H1 (cell line): ENCODE measurements at regions not wholly inside any gene's neighbourhood (a gene's known extent, or its start where the extent isn't known, plus 50 kb on each side); places are given as distances from the start of the nearest gene placed in this dataset.
A peak's percentile ranks its signal among the peaks of the same experiment; 100 is the strongest.

Experiments
- CTCF ChIA-PET: fragments of 300-600 bp; sonication (Branson Sonifier 250); formaldehyde crosslinking; loops from one replicate; lab custom pipeline; 2021; ENCODE audit not compliant: partially characterized antibody; lab: Charles Lee
- POLR2A ChIA-PET: fragments of 300-600 bp; sonication (Branson Sonifier 250); formaldehyde crosslinking; loops from one replicate; lab custom pipeline; 2021; ENCODE audit warnings: inconsistent platforms; ENCODE audit not compliant: partially characterized antibody; lab: Charles Lee
- DNase-seq, 2 experiments: peaks; one replicate each; pipeline versions ENCODE4 v3.0.0 to v3.0.0-alpha.2; 2010 to 2022; ENCODE audit warnings: low spot score in 2 of 2, low read depth in 1 of 2, mixed read lengths in 1 of 2
- FAIRE-seq: peaks from 2 replicates; lab custom pipeline; 2011; peaks lifted over from hg19 to GRCh38; lab: Jason Lieb, UNC
- H2AFZ ChIP-seq: 2 replicates; pipeline ENCODE4 v1.8.1; 2012; ENCODE audit warnings: low read length, inconsistent platforms
- H2AK5ac ChIP-seq: 2 replicates; pipeline ENCODE4 v1.6.1; 2013; ENCODE audit warnings: low read depth, low read length
- H2BK120ac ChIP-seq: replicated peaks from 2 replicates; pipeline ENCODE3; 2013; ENCODE audit warnings: low read depth, low read length, inconsistent platforms
- H2BK12ac ChIP-seq: 2 replicates; pipeline ENCODE4 v1.6.1; 2013; ENCODE audit warnings: low read depth, low read length
- H2BK15ac ChIP-seq: 2 replicates; pipeline ENCODE4 v1.6.1; 2013; ENCODE audit warnings: low read length
- H2BK20ac ChIP-seq: 2 replicates; pipeline ENCODE4 v1.6.1; 2013; ENCODE audit warnings: low read length
- H2BK5ac ChIP-seq: 2 replicates; pipeline ENCODE4 v1.6.1; 2013; ENCODE audit warnings: low read depth, low read length
- H3K14ac ChIP-seq: 2 replicates; pipeline ENCODE4 v1.6.1; 2013; ENCODE audit warnings: inconsistent platforms; ENCODE audit not compliant: insufficient read length
- H3K18ac ChIP-seq: 2 replicates; pipeline ENCODE4 v1.6.1; 2013; ENCODE audit warnings: low read length; ENCODE audit errors: extremely low read depth
- H3K23ac ChIP-seq: 2 replicates; pipeline ENCODE4 v1.6.1; 2013; ENCODE audit warnings: inconsistent platforms; ENCODE audit not compliant: insufficient read length
- H3K23me2 ChIP-seq: 2 replicates; pipeline ENCODE4 v1.6.1; 2013; ENCODE audit warnings: low read depth, low read length
- H3K27ac ChIP-seq: 2 replicates; pipeline ENCODE4 v1.6.1; 2011; ENCODE audit warnings: low read depth, low read length, inconsistent platforms
- H3K27me3 ChIP-seq, 4 experiments: replicated peaks in 1 of 4; 1 replicate in 1 of 4; 2 replicates in 3 of 4; pipeline versions ENCODE4 v1.6.1 to v1.8.1; 2011 to 2013; ENCODE audit warnings: low read length in 3 of 4, mild to moderate bottlenecking in 3 of 4, inconsistent platforms in 2 of 4, mixed read lengths in 2 of 4, moderate library complexity in 1 of 4; ENCODE audit not compliant: control insufficient read depth in 3 of 4, insufficient read depth in 3 of 4; ENCODE audit errors: extremely low read depth in 1 of 4
- H3K36me3 ChIP-seq, 4 experiments: 2 replicates each; pipeline versions ENCODE4 v1.6.1 to v1.8.1; 2011 to 2013; ENCODE audit warnings: mild to moderate bottlenecking in 4 of 4, low read length in 3 of 4, moderate library complexity in 2 of 4, control low read depth in 1 of 4, inconsistent platforms in 1 of 4; ENCODE audit not compliant: insufficient read depth in 4 of 4, control insufficient read depth in 2 of 4
- H3K4ac ChIP-seq: replicated peaks from 2 replicates; pipeline ENCODE3; 2013; ENCODE audit warnings: low read length, low read depth, mixed read lengths, inconsistent platforms; ENCODE audit not compliant: insufficient read length
- H3K4me1 ChIP-seq, 4 experiments: replicated peaks in 1 of 4; 1 replicate in 1 of 4; 2 replicates in 3 of 4; pipeline versions ENCODE4 v1.6.1 to v1.8.1; 2011 to 2013; ENCODE audit warnings: low read length in 3 of 4, inconsistent platforms in 2 of 4, mixed read lengths in 1 of 4; ENCODE audit not compliant: insufficient read depth in 4 of 4, control insufficient read depth in 3 of 4
- H3K4me2 ChIP-seq, 2 experiments: 2 replicates each; pipeline versions ENCODE4 v1.6.1 to v1.8.1; 2011 to 2013; ENCODE audit warnings: low read depth in 2 of 2, low read length in 2 of 2, control low read depth in 1 of 2, inconsistent platforms in 1 of 2, mild to moderate bottlenecking in 1 of 2; ENCODE audit not compliant: insufficient read depth in 1 of 2
- H3K4me3 ChIP-seq, 4 experiments: fragments of 200-600, 300-600 bp in 1 of 4; sonication (generic), shearing (Covaris generic), sonication (Bioruptor Twin) in 1 of 4; 2 replicates each; pipeline versions ENCODE4 v1.5.1 to v1.8.1; 2011 to 2016; ENCODE audit warnings: low read length in 4 of 4, low read depth in 3 of 4, control low read depth in 2 of 4, inconsistent platforms in 2 of 4, mild to moderate bottlenecking in 2 of 4, mixed read lengths in 1 of 4, moderate library complexity in 1 of 4; ENCODE audit not compliant: insufficient read depth in 2 of 4; ENCODE audit errors: extremely low read depth in 1 of 4
- H3K56ac ChIP-seq: replicated peaks from 2 replicates; pipeline ENCODE3; 2013; ENCODE audit warnings: low read depth, mild to moderate bottlenecking, mixed read lengths, low read length, inconsistent platforms; ENCODE audit not compliant: insufficient read length
- H3K79me1 ChIP-seq: 2 replicates; pipeline ENCODE4 v1.6.1; 2013; ENCODE audit warnings: low read depth, low read length, control low read depth
- H3K79me2 ChIP-seq, 2 experiments: 2 replicates each; pipeline versions ENCODE4 v1.6.1 to v1.8.1; 2012 to 2013; ENCODE audit warnings: low read length in 2 of 2, mild to moderate bottlenecking in 2 of 2, inconsistent platforms in 1 of 2; ENCODE audit not compliant: insufficient read depth in 2 of 2, control insufficient read depth in 1 of 2
- H3K9ac ChIP-seq, 4 experiments: replicated peaks in 1 of 4; 1 replicate in 1 of 4; 2 replicates in 3 of 4; pipeline versions ENCODE4 v1.6.1 to v1.8.1; 2011 to 2013; ENCODE audit warnings: low read depth in 3 of 4, low read length in 3 of 4, control low read depth in 2 of 4, mild to moderate bottlenecking in 2 of 4, moderate library complexity in 2 of 4, inconsistent platforms in 1 of 4; ENCODE audit errors: extremely low read depth in 1 of 4
- H3K9me3 ChIP-seq, 2 experiments: 2 replicates each; pipeline versions ENCODE4 v1.6.1 to v1.8.1; 2012 to 2013; ENCODE audit warnings: mild to moderate bottlenecking in 2 of 2, moderate library complexity in 2 of 2, control low read depth in 1 of 2, inconsistent platforms in 1 of 2, low read depth in 1 of 2, low read length in 1 of 2, mixed read lengths in 1 of 2; ENCODE audit not compliant: insufficient read depth in 2 of 2
- H4K20me1 ChIP-seq, 2 experiments: replicated peaks in 1 of 2; 2 replicates each; pipeline versions ENCODE3 to v1.8.1; 2011 to 2013; ENCODE audit warnings: inconsistent platforms in 2 of 2, low read length in 2 of 2, mild to moderate bottlenecking in 1 of 2; ENCODE audit not compliant: insufficient read depth in 2 of 2, control insufficient read depth in 1 of 2
- H4K5ac ChIP-seq: 2 replicates; pipeline ENCODE4 v1.6.1; 2013; ENCODE audit warnings: low read length, low read depth, mixed read lengths, inconsistent platforms; ENCODE audit not compliant: insufficient read length
- H4K8ac ChIP-seq: 2 replicates; pipeline ENCODE4 v1.8.0; 2013; ENCODE audit warnings: mild to moderate bottlenecking, moderate library complexity, low read length, inconsistent platforms; ENCODE audit not compliant: insufficient read depth; ENCODE audit errors: extremely low read depth
- H4K91ac ChIP-seq: replicated peaks from 2 replicates; pipeline ENCODE3; 2013; ENCODE audit warnings: low read length, mixed read lengths, inconsistent platforms; ENCODE audit not compliant: insufficient read length
- ASH2L ChIP-seq: fragments of 200-600, 300-600 bp; sonication (generic); IDR thresholded peaks from one replicate; pipeline ENCODE4 v1.7.1; 2017; ENCODE audit warnings: low read length
- WGBS, 2 experiments: shearing (Covaris generic) in 1 of 2; methylation state at CpG; one replicate each; pipeline versions ENCODE4 v1.1.6 to v1.1.7; 2013 to 2015; ENCODE audit warnings: low lambda C conversion rate in 2 of 2, mixed read lengths in 2 of 2, inconsistent platforms in 1 of 2, low coverage in 1 of 2, missing lambda C conversion rate in 1 of 2; ENCODE audit not compliant: insufficient replicate concordance in 2 of 2, insufficient coverage in 1 of 2, insufficient read length in 1 of 2; ENCODE audit errors: extremely low coverage in 1 of 2, missing lambda C conversion rate in 1 of 2; 5-methylcytosine and 5-hydroxymethylcytosine counted together

- H3K36me3 ChIP-seq: no peaks in the 10 kb centered on the region
- no peaks in the 10 kb centered on the region for H4K20me1 ChIP-seq
- H3K18ac ChIP-seq: no peak overlapping the region
- H3K4me2 ChIP-seq: peak overlapping the region; percentile 1 to 56; a peak in 2 of 4 replicates
- ChIA-PET CTCF (interaction anchor here (0.6 to 0.9 kb wide), 3 partner anchors 9 to 58 kb away, joined by 3 to 4 read pairs (median 3); no protein-coding TSS in a partner anchor), POLR2A (no interaction called here)
- no peak overlapping the region for H4K8ac ChIP-seq
- H3K27ac ChIP-seq: no peak overlapping the region
- FAIRE-seq (no peak), DNase-seq (no peak)
- no peak overlapping the region for H3K4ac ChIP-seq
- no peak overlapping the region; the same call in 1 of the 2 replicates for H2BK12ac ChIP-seq
- H3K9ac ChIP-seq: no peak overlapping the region
- H4K5ac ChIP-seq: no peak overlapping the region
- H3K27me3 ChIP-seq: no peaks in the 10 kb centered on the region; a peak in 1 of 7 replicates
- H3K23ac ChIP-seq: no peak overlapping the region
- no peaks in the 10 kb centered on the region for H3K9me3 ChIP-seq
- no peaks in the 10 kb centered on the region for H3K79me2 ChIP-seq
- H2AK5ac ChIP-seq: peak overlapping the region; percentile 82; the same call in 1 of the 2 replicates
- peaks cover 4 to 31% (median 15%) of the 10 kb centered on the region in 4 experiments; a peak in 6 of 7 replicates for H3K4me1 ChIP-seq
- H2AFZ ChIP-seq: no peak overlapping the region
- H2BK5ac ChIP-seq: no peak overlapping the region; the same call in 1 of the 2 replicates
- no peak overlapping the region for H3K14ac ChIP-seq
- H3K4me3 ChIP-seq: no peak overlapping the region
- H4K91ac ChIP-seq: no peak overlapping the region
- H3K56ac ChIP-seq: no peak overlapping the region
- H2BK120ac ChIP-seq: no peak overlapping the region
- 59% methylated on average over 8 of the region's 8 CpGs; no CpG with 5 or more reads in 1 of the 2 experiments for WGBS, 2 experiments
- TF ChIP-seq ASH2L: no peak
- H2BK20ac ChIP-seq: peak overlapping the region; percentile 66; the same call in 1 of the 2 replicates
- no peaks in the 10 kb centered on the region; the same call in 1 of the 2 replicates for H3K79me1 ChIP-seq
- H2BK15ac ChIP-seq: no peak overlapping the region
- no peaks in the 10 kb centered on the region for H3K23me2 ChIP-seq
Observed at GRCh38 chr2:38442643-38443541, 65.8 kb upstream of the ATL2 start.
